OCI-LY3 (cell line): ENCODE measurements at regions not wholly inside any gene's neighbourhood (a gene's known extent, or its start where the extent isn't known, plus 50 kb on each side); places are given as distances from the start of the nearest gene placed in this dataset.

ENCODE experiments used
- EZH2phosphoT487 ChIP-seq: fragments of 200-600 bp; shearing (Covaris generic); IDR thresholded peaks from 2 replicates; pipeline ENCODE4 v1.6.1; 2018; ENCODE audit warnings: antibody characterized with exemption, mixed run types, low read depth
- TF ChIP-seq, protein P1 (sequence below): fragments of 200-600, 300-600 bp; sonication (generic); IDR thresholded peaks from 2 replicates; pipeline ENCODE4 v1.5.1; 2014; ENCODE audit warnings: antibody characterized with exemption, low read length, low read depth

GRCh38 chr9:110124439-110124838, 83.5 kb downstream of the C9orf152 start:
- TF ChIP-seq, protein P1, sequence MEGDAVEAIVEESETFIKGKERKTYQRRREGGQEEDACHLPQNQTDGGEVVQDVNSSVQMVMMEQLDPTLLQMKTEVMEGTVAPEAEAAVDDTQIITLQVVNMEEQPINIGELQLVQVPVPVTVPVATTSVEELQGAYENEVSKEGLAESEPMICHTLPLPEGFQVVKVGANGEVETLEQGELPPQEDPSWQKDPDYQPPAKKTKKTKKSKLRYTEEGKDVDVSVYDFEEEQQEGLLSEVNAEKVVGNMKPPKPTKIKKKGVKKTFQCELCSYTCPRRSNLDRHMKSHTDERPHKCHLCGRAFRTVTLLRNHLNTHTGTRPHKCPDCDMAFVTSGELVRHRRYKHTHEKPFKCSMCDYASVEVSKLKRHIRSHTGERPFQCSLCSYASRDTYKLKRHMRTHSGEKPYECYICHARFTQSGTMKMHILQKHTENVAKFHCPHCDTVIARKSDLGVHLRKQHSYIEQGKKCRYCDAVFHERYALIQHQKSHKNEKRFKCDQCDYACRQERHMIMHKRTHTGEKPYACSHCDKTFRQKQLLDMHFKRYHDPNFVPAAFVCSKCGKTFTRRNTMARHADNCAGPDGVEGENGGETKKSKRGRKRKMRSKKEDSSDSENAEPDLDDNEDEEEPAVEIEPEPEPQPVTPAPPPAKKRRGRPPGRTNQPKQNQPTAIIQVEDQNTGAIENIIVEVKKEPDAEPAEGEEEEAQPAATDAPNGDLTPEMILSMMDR = no peak
- TF ChIP-seq EZH2phosphoT487 = no peak
